NT2/D1 (cell line): ENCODE measurements at regions not wholly inside any gene's neighbourhood (a gene's known extent, or its start where the extent isn't known, plus 50 kb on each side); places are given as distances from the start of the nearest gene placed in this dataset.

Experiments used
- DNase-seq: peaks from one replicate; pipeline ENCODE4 v3.0.0-alpha.2; 2011; ENCODE audit warnings: low read depth, low spot score
- H3K27me3 ChIP-seq: 2 replicates; pipeline ENCODE4 v1.6.0; 2011; ENCODE audit warnings: mild to moderate bottlenecking; ENCODE audit not compliant: insufficient read length, insufficient read depth
- H3K36me3 ChIP-seq: 2 replicates; pipeline ENCODE4 v1.6.1; 2011; ENCODE audit warnings: mild to moderate bottlenecking, low read length, mixed read lengths; ENCODE audit not compliant: insufficient read depth, insufficient read length
- H3K4me1 ChIP-seq: 2 replicates; pipeline ENCODE4 v1.5.1; 2011; ENCODE audit not compliant: insufficient read depth, insufficient read length
- H3K4me3 ChIP-seq: 2 replicates; pipeline ENCODE4 v1.5.1; 2011; ENCODE audit warnings: low read depth; ENCODE audit not compliant: insufficient read length
- H3K9ac ChIP-seq: 2 replicates; pipeline ENCODE4 v1.6.0; 2011; ENCODE audit warnings: low read depth; ENCODE audit not compliant: insufficient read length
- H3K9me3 ChIP-seq: 2 replicates; pipeline ENCODE4 v1.5.1; 2011; ENCODE audit warnings: mild to moderate bottlenecking, low read length; ENCODE audit not compliant: insufficient read depth
- SUZ12 ChIP-seq: IDR thresholded peaks from 2 replicates; pipeline ENCODE4 v1.6.1; 2011; ENCODE audit not compliant: insufficient read length, insufficient read depth; ENCODE audit errors: extremely low read depth
- YY1 ChIP-seq: IDR thresholded peaks from 2 replicates; pipeline ENCODE4 v1.6.1; 2011; ENCODE audit not compliant: insufficient read length, insufficient read depth
- ZNF274 ChIP-seq: IDR thresholded peaks from 2 replicates; pipeline ENCODE4 v1.6.1; 2011; ENCODE audit warnings: mild to moderate bottlenecking, low read depth, low read length

DNA sequence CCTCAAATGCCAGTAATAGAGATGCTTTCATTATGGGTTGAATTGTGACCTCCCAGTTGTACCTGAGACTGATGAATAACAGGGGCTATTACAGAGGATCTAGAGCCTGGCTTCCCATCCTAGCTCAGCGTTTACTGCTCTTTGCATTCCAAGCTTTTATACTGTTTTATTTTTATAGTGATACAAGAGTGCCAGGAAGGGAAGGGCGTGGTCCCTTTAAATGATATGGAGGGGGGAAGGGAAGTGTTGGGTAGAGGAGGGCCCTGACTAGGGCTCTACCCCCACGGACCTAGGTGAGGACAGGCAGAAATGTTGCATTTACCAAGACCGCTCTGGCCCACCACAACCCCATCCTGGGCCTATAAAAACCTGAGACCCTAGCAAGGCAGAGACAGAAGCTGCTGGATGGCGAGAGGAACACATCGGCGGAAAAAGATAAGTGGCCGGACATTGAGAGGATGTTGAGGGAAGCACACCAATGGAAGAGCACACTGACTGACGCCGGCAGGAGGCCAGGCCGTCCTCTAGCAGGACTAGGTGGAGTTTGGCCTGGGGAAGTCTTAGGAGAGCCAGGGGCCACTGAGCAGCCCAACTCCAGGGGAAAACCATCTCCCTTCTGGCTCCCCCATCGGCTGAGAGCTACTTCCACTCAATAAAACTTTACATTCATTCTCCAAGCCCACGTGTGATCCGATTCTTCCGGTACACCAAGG, 1025.9 kb downstream of the TTLL7 start:
- no peaks in the 10 kb centered on the region for H3K4me1 ChIP-seq
- DNase-seq, result no peak
- no peak for TF ChIP-seq SUZ12
- no peak for TF ChIP-seq YY1
- TF ChIP-seq ZNF274, result no peak

DNA sequence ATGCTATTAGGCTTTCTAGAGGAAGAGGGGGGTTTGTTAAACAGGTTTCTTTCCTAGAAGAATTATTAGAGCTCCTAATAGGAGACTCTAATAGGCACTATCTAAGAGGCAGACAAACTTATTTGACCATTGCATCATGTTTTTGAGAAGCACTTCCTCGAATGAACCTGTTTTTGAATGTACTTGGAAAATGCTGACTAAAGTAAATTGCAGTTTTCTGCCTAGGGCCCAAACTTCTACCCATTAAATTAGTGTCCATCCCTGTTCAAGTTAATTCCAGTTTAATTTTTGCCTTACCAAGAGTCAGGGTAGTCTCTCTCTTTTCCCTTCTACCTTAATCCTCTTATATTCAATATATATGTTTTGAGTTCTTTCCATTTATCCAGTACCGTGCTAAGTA, 1029.6 kb downstream of the TTLL7 start:
- H3K27me3 ChIP-seq, result no peaks in the 10 kb centered on the region
- H3K4me1 ChIP-seq, result no peaks in the 10 kb centered on the region
- no peaks in the 10 kb centered on the region for H3K36me3 ChIP-seq
- no peak for TF ChIP-seq YY1
- no peak for TF ChIP-seq SUZ12
- no peak for TF ChIP-seq ZNF274
- DNase-seq, result no peak
- H3K9ac ChIP-seq, result no peak overlapping the region
- H3K9me3 ChIP-seq, result no peaks in the 10 kb centered on the region
- no peak overlapping the region for H3K4me3 ChIP-seq

More for the DNA sequence above, 1025.9 kb downstream of the TTLL7 start:
- H3K27me3 ChIP-seq, result no peaks in the 10 kb centered on the region
- H3K4me3 ChIP-seq, result no peak overlapping the region
- H3K9me3 ChIP-seq, result no peaks in the 10 kb centered on the region
- H3K9ac ChIP-seq, result no peak overlapping the region
- H3K36me3 ChIP-seq, result no peaks in the 10 kb centered on the region

DNA sequence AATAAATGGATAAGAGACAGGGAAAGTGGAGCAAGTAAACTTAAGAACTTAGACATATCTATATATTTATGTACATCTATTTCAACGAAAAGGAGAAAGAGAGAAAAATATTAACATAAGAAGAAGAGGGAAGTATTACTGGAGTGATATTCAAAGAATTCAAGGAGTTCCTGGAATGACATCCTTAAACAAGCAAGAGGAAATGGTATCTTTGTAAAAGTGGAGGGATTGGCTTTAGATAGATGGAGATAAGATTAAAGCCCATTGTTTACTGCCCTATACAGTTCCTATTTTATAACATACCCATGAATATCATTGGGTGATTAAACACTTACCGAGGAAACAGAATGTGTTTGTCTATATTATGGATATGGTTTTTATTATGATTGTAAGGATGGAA, 1036.3 kb downstream of the TTLL7 start:
- no peaks in the 10 kb centered on the region for H3K27me3 ChIP-seq
- H3K36me3 ChIP-seq, result no peaks in the 10 kb centered on the region
- no peaks in the 10 kb centered on the region for H3K4me1 ChIP-seq
- no peak overlapping the region for H3K9ac ChIP-seq
- H3K4me3 ChIP-seq, result no peak overlapping the region
- DNase-seq, result peak; percentile 11
- H3K9me3 ChIP-seq, result 0 out of 2 replicates have a peak, but pooled peaks cover 6% of the 10 kb centered on the region
- no peak for TF ChIP-seq SUZ12
- no peak for TF ChIP-seq YY1
- TF ChIP-seq ZNF274, result no peak

DNA sequence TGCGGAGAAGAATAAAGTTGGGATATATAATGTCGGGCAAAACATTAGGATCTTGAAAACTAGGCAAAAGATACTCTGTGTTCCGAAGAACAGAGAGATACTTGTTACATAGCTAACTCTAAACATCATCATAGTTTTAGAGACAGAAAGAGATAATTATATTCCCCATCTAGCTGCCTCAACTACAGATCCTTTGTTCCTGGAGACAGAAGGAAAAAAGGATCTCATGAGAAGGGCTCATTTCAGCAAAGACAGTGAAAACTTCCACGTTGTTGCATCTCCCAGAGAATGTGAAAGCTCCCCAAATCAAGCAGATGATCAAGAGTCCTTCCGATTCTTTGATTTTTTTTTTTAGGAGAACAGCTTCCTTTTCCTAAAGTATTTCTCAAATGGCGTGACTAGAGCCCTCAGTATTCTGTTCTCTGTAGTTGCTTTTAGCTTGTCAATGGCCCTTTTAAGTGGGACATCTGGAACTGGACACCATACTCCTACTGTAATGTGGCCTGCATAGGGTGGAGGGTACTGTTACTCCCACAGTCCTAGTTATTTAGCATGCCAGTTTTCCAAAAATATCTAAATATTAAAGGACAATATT, 1048.2 kb downstream of the TTLL7 start:
- TF ChIP-seq YY1 (no peak), ZNF274 (no peak), SUZ12 (no peak)
- H3K4me1 ChIP-seq, result no peaks in the 10 kb centered on the region
- no peaks in the 10 kb centered on the region for H3K9me3 ChIP-seq
- no peak overlapping the region for H3K9ac ChIP-seq
- H3K27me3 ChIP-seq, result no peaks in the 10 kb centered on the region
- H3K4me3 ChIP-seq, result no peak overlapping the region
- no peak for DNase-seq
- no peaks in the 10 kb centered on the region for H3K36me3 ChIP-seq

DNA sequence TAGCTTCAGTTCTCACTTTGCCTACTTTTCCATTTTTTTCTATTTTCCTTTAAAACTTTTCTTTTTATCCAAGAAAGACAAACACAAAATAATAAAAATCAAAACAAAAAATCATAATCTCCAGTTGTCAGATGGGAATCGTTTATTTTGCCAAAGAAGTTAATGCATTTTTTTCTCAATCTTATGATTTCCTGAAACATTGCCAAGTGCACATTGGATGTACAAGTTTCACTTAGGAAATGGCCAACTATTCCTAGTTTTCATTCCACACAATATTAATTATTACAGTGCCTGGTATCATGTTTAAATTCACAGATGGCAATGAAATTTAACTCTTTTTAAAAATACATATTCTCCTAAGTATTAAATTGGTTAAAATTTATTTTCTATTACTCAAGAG, 1050.5 kb downstream of the TTLL7 start:
- DNase-seq, result no peak
- no peaks in the 10 kb centered on the region for H3K4me1 ChIP-seq
- H3K36me3 ChIP-seq, result no peaks in the 10 kb centered on the region
- no peak overlapping the region for H3K4me3 ChIP-seq
- no peak overlapping the region for H3K9ac ChIP-seq
- no peaks in the 10 kb centered on the region for H3K9me3 ChIP-seq
- no peak for TF ChIP-seq ZNF274
- no peak for TF ChIP-seq YY1
- no peak for TF ChIP-seq SUZ12
- H3K27me3 ChIP-seq, result no peaks in the 10 kb centered on the region

DNA sequence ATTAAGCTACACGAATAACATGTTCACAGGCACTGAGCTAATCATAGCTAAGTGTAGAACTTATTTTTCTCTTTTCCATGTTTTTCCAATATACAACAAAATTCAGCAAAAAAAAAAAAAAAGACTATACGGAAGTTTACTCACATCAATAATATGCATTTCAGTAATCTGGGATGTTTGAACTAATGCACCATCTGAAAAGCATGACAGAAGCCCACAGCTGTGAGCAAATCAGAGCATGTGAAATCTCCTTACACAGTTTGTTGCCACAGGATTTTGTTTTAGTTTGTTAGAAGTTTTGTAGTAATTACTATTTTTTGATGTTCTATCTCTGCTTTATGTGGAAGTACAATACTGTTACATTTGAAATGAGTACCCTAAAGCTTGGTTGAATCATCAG, 1051.7 kb downstream of the TTLL7 start:
- H3K4me3 ChIP-seq, result no peak overlapping the region
- no peak for TF ChIP-seq YY1
- TF ChIP-seq SUZ12, result no peak
- no peak for TF ChIP-seq ZNF274
- H3K36me3 ChIP-seq, result no peaks in the 10 kb centered on the region
- no peaks in the 10 kb centered on the region for H3K4me1 ChIP-seq
- no peak for DNase-seq
- no peaks in the 10 kb centered on the region for H3K27me3 ChIP-seq
- H3K9me3 ChIP-seq, result no peaks in the 10 kb centered on the region
- no peak overlapping the region for H3K9ac ChIP-seq

DNA sequence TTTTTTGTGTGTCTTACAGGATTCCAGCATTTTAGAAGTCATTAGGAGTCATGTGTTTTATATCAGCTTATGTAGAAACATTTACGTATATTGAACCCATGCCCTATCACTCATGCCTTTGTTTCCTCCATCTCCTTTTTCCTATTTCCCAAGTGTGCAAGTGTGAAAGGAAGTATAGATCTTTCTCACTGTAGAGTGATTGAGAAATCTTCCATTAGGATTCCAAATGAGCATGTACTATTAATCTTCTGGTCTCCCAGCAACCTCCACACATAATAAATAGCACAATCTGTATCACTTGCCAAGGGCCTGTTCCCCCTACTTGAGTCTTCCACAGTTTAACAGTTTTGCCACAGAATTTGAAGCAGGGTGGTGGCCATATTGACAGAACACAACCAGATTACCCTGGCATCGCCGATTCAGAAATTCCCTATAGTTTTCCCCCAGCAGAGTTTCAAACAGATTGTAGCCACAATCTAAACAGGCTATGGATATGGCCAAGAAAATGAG, 1052.8 kb downstream of the TTLL7 start:
- H3K9ac ChIP-seq, result no peak overlapping the region
- H3K4me1 ChIP-seq, result no peaks in the 10 kb centered on the region
- H3K9me3 ChIP-seq, result no peaks in the 10 kb centered on the region
- TF ChIP-seq YY1, result no peak
- TF ChIP-seq ZNF274, result no peak
- no peak for DNase-seq
- H3K36me3 ChIP-seq, result no peaks in the 10 kb centered on the region
- no peaks in the 10 kb centered on the region for H3K27me3 ChIP-seq
- no peak overlapping the region for H3K4me3 ChIP-seq
